ENCODE measurements at regions not wholly inside any gene's neighbourhood (a gene's known extent, or its start where the extent isn't known, plus 50 kb on each side); places are given as distances from the start of the nearest gene placed in this dataset.

- Histone ChIP-seq H3K9me2 (replicated peaks; ENCODE audit: insufficient read depth, low read length) (no peaks in the 10 kb centered on the region), H4K20me1 (ENCODE audit: insufficient read depth, low read length) (no peaks in the 10 kb centered on the region), H3F3A (ENCODE audit: insufficient read depth, low read length) (no peaks in the 10 kb centered on the region), H3K36me3 (replicated peaks; ENCODE audit: insufficient read depth, low read length) (no peaks in the 10 kb centered on the region), H3K9me3 (replicated peaks; ENCODE audit: insufficient read depth, low read length) (no peaks in the 10 kb centered on the region), H3K4me2 (ENCODE audit: low read depth, low read length) (no peak overlapping the region), H3K27me3 (replicated peaks; ENCODE audit: insufficient read depth, low read length) (no peaks in the 10 kb centered on the region), H2AFZ (ENCODE audit: low read length) (no peak overlapping the region), H3K4me1 (ENCODE audit: low read length) (no peaks in the 10 kb centered on the region), H3K9ac (ENCODE audit: low read length) (no peak overlapping the region), H3K27ac (ENCODE audit: low read length) (no peak overlapping the region), H3K79me2 (ENCODE audit: low read length) (no peaks in the 10 kb centered on the region), H3K4me3 (ENCODE audit: low read length) (no peak overlapping the region)
- no peak for TF ChIP-seq CTCF (IDR thresholded peaks at IDR 0.05; ENCODE audit: low read length)
- no peak for DNase-seq
Observed at GRCh38 chr13:69363360-69363759, 744.3 kb upstream of the ATXN8OS start.

GRCh38 chr13:69331245-69331644 lies 776.4 kb upstream of the ATXN8OS start:
- no peak for TF ChIP-seq EZH2 (optimal IDR thresholded peaks at IDR 0.05; ENCODE audit: low read depth, low read length)
- TF ChIP-seq CTCF (IDR thresholded peaks at IDR 0.05; ENCODE audit: low read length) = no peak
- no peak for TF ChIP-seq EZH2phosphoT487 (IDR thresholded peaks at IDR 0.05; ENCODE audit: low read length)
- Histone ChIP-seq H3F3A (ENCODE audit: insufficient read depth, low read length) (no peaks in the 10 kb centered on the region), H3K36me3 (replicated peaks; ENCODE audit: insufficient read depth, low read length) (no peaks in the 10 kb centered on the region), H3K27me3 (replicated peaks; ENCODE audit: insufficient read depth, low read length) (no peaks in the 10 kb centered on the region), H3K4me2 (ENCODE audit: low read depth, low read length) (no peak overlapping the region), H3K4me1 (ENCODE audit: low read length) (no peaks in the 10 kb centered on the region), H2AFZ (ENCODE audit: low read length) (no peak overlapping the region), H3K9me2 (replicated peaks; ENCODE audit: insufficient read depth, low read length) (no peaks in the 10 kb centered on the region), H3K9ac (ENCODE audit: low read length) (no peak overlapping the region), H3K4me3 (ENCODE audit: low read length) (no peak overlapping the region), H3K27ac (ENCODE audit: low read length) (no peak overlapping the region), H3K9me3 (replicated peaks; ENCODE audit: insufficient read depth, low read length) (no peaks in the 10 kb centered on the region), H4K20me1 (ENCODE audit: insufficient read depth, low read length) (no peaks in the 10 kb centered on the region), H3K79me2 (ENCODE audit: low read length) (no peaks in the 10 kb centered on the region)
- no peak for DNase-seq

GRCh38 chr13:69324090-69324886 lies 783.3 kb upstream of the ATXN8OS start:
- no peaks in the 10 kb centered on the region for H3K36me3 ChIP-seq (replicated peaks; ENCODE audit: insufficient read depth, low read length)
- H3K9me3 ChIP-seq (replicated peaks; ENCODE audit: insufficient read depth, low read length) = no peaks in the 10 kb centered on the region
- TF ChIP-seq EZH2 (optimal IDR thresholded peaks at IDR 0.05; ENCODE audit: low read depth, low read length) (no peak), EZH2phosphoT487 (IDR thresholded peaks at IDR 0.05; ENCODE audit: low read length) (no peak), CTCF (IDR thresholded peaks at IDR 0.05; ENCODE audit: low read length) (peak; percentile 28)
- DNase-seq = no peak
- no peaks in the 10 kb centered on the region for H3K79me2 ChIP-seq (ENCODE audit: low read length)
- no peaks in the 10 kb centered on the region for H4K20me1 ChIP-seq (ENCODE audit: insufficient read depth, low read length)
- H3K4me3 ChIP-seq (ENCODE audit: low read length) = no peak overlapping the region
- H3K4me2 ChIP-seq (ENCODE audit: low read depth, low read length) = no peak overlapping the region
- H2AFZ ChIP-seq (ENCODE audit: low read length) = no peak overlapping the region
- no peaks in the 10 kb centered on the region for H3K27me3 ChIP-seq (replicated peaks; ENCODE audit: insufficient read depth, low read length)
- H3K9ac ChIP-seq (ENCODE audit: low read length) = no peak overlapping the region
- H3K4me1 ChIP-seq (ENCODE audit: low read length) = no peaks in the 10 kb centered on the region
- no peaks in the 10 kb centered on the region for H3F3A ChIP-seq (ENCODE audit: insufficient read depth, low read length)
- no peak overlapping the region for H3K27ac ChIP-seq (ENCODE audit: low read length)
- no peaks in the 10 kb centered on the region for H3K9me2 ChIP-seq (replicated peaks; ENCODE audit: insufficient read depth, low read length)
